Breast epithelium (tissue), 3 donors: ENCODE measurements at regions not wholly inside any gene's neighbourhood (a gene's known extent, or its start where the extent isn't known, plus 50 kb on each side); places are given as distances from the start of the nearest gene placed in this dataset.

Experiments used
- CTCF ChIP-seq, 3 donors: fragments of 450-650 bp; IDR thresholded peaks; one replicate each; pipeline ENCODE4 v1.5.1; 2016 to 2017; ENCODE audit warnings: antibody characterized with exemption in 3 of 3, mild to moderate bottlenecking in 3 of 3, moderate library complexity in 3 of 3
- POLR2A ChIP-seq: fragments of 450-650 bp; IDR thresholded peaks from one replicate; pipeline ENCODE4 v1.6.1; 2016; ENCODE audit warnings: antibody characterized with exemption, mild to moderate bottlenecking, moderate library complexity
- POLR2AphosphoS5 ChIP-seq, 3 donors: sonication (generic); formaldehyde crosslinking; IDR thresholded peaks; one replicate each; pipeline ENCODE4 v1.6.1; 2017; ENCODE audit warnings: antibody characterized with exemption in 3 of 3

- TF ChIP-seq CTCF (IDR thresholded peaks at IDR 0.05) (no peak), POLR2A (no peak), POLR2AphosphoS5 (IDR thresholded peaks at IDR 0.05) (no peak)
Measured at GRCh38 chr11:37390576-37391083, 792.6 kb upstream of the RAG2 start.
